GM12878 (cell line): ENCODE measurements at regions not wholly inside any gene's neighbourhood (a gene's known extent, or its start where the extent isn't known, plus 50 kb on each side); places are given as distances from the start of the nearest gene placed in this dataset.

ENCODE experiments used
- EZH2 ChIP-seq: IDR thresholded peaks from 2 replicates; pipeline ENCODE4 v1.6.1; 2012; ENCODE audit warnings: low read depth, mild to moderate bottlenecking, control low read depth, inconsistent platforms, low read length, borderline replicate concordance; ENCODE audit not compliant: control insufficient read depth
- PKNOX1 ChIP-seq: fragments of 450-650 bp; IDR thresholded peaks from 2 replicates; pipeline ENCODE4 v1.6.1; 2016; ENCODE audit warnings: mild to moderate bottlenecking
- RAD21 ChIP-seq: IDR thresholded peaks from 2 replicates; pipeline ENCODE4 v1.6.1; 2011; ENCODE audit warnings: mild to moderate bottlenecking, low read depth, low read length, moderate library complexity; ENCODE audit not compliant: insufficient read depth
- SP1 ChIP-seq: IDR thresholded peaks from one replicate; pipeline ENCODE4 v1.6.1; 2011; ENCODE audit warnings: low read depth, low read length
- TF ChIP-seq, protein P1 (sequence below), 3 experiments: IDR thresholded peaks in 2 of 3; conservative IDR thresholded peaks in 1 of 3; 2 replicates each; pipeline ENCODE4 v1.5.1; 2011; ENCODE audit warnings: low read depth in 3 of 3, low read length in 3 of 3, mild to moderate bottlenecking in 3 of 3, control low read depth in 2 of 3, moderate library complexity in 2 of 3, inconsistent platforms in 1 of 3, mixed read lengths in 1 of 3; ENCODE audit not compliant: control insufficient read depth in 2 of 3, insufficient read depth in 1 of 3; ENCODE audit errors: extremely low read depth in 1 of 3

- TF ChIP-seq, protein P1, sequence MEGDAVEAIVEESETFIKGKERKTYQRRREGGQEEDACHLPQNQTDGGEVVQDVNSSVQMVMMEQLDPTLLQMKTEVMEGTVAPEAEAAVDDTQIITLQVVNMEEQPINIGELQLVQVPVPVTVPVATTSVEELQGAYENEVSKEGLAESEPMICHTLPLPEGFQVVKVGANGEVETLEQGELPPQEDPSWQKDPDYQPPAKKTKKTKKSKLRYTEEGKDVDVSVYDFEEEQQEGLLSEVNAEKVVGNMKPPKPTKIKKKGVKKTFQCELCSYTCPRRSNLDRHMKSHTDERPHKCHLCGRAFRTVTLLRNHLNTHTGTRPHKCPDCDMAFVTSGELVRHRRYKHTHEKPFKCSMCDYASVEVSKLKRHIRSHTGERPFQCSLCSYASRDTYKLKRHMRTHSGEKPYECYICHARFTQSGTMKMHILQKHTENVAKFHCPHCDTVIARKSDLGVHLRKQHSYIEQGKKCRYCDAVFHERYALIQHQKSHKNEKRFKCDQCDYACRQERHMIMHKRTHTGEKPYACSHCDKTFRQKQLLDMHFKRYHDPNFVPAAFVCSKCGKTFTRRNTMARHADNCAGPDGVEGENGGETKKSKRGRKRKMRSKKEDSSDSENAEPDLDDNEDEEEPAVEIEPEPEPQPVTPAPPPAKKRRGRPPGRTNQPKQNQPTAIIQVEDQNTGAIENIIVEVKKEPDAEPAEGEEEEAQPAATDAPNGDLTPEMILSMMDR (IDR thresholded peaks at IDR 0.05 in 2 of 3, conservative IDR thresholded peaks at IDR 0.05 in 1 of 3; ENCODE audit: control insufficient read depth in 2 of 3, extremely low read depth in 1 of 3, insufficient read depth in 1 of 3, low read depth in 3 of 3, low read length in 3 of 3), result no peak
- no peak for TF ChIP-seq RAD21
- TF ChIP-seq EZH2, result no peak
- TF ChIP-seq PKNOX1, result no peak
- no peak for TF ChIP-seq SP1
Observed at GRCh38 chr4:35228313-35228712, 1016.0 kb downstream of the ARAP2 start.
